ENCODE measurements at regions not wholly inside any gene's neighbourhood (a gene's known extent, or its start where the extent isn't known, plus 50 kb on each side); places are given as distances from the start of the nearest gene placed in this dataset.

GRCh38 chr3:137958636-137959035 is 51.3 kb upstream of the CLDN18 start:
- TF ChIP-seq E2F3 (CRISPR knock-in tag; IDR thresholded peaks at IDR 0.05) (no peak), ZNF134 (CRISPR knock-in tag; conservative IDR thresholded peaks at IDR 0.05) (no peak), MAX (CRISPR knock-in tag; IDR thresholded peaks at IDR 0.05) (no peak), MAFK (IDR thresholded peaks at IDR 0.05; ENCODE audit: low read length) (no peak), HCFC1 (IDR thresholded peaks at IDR 0.05; ENCODE audit: low read depth, low read length) (no peak), BRF2 (IDR thresholded peaks at IDR 0.05; ENCODE audit: borderline replicate concordance, insufficient read depth, insufficient read length) (no peak), POLR2A (conservative IDR thresholded peaks at IDR 0.05) (no peak), MEF2A (IDR thresholded peaks at IDR 0.05; ENCODE audit: control insufficient read depth, low read depth, low read length) (no peak), ZNF449 (CRISPR knock-in tag; IDR thresholded peaks at IDR 0.05) (no peak), E2F4 (CRISPR knock-in tag; IDR thresholded peaks at IDR 0.05; ENCODE audit: low read depth) (no peak)
